ENCODE measurements at regions not wholly inside any gene's neighbourhood (a gene's known extent, or its start where the extent isn't known, plus 50 kb on each side); places are given as distances from the start of the nearest gene placed in this dataset.

- DNase-seq = no peak
- no peak overlapping the region for H2BK5ac ChIP-seq (ENCODE audit: low read depth, low read length, poor library complexity)
- no peak overlapping the region for H2AFZ ChIP-seq (ENCODE audit: insufficient read depth, low read length, poor library complexity)
- no peak overlapping the region for H4K91ac ChIP-seq (ENCODE audit: low read depth, low read length)
- no peak overlapping the region for H3K4me2 ChIP-seq (ENCODE audit: low read length)
- peaks cover 22 to 29% of the 10 kb centered on the region in 2 experiments for H3K4me1 ChIP-seq (ENCODE audit: control insufficient read depth in 1 of 2, insufficient read depth in 2 of 2, low read length in 2 of 2)
- no peak overlapping the region for H3K9ac ChIP-seq (ENCODE audit: low read length)
- no peaks in the 10 kb centered on the region for H3K27me3 ChIP-seq (ENCODE audit: insufficient read depth, low read length)
- H2BK120ac ChIP-seq (ENCODE audit: insufficient read depth, low read length, poor library complexity) = no peak overlapping the region
- peaks cover 7% of the 10 kb centered on the region for H3K79me1 ChIP-seq (ENCODE audit: low read length)
- no peak overlapping the region for H3K4ac ChIP-seq (ENCODE audit: low read depth, low read length)
- H3K9me3 ChIP-seq (ENCODE audit: insufficient read depth, low read depth, low read length) = peaks cover 5% of the 10 kb centered on the region
- H3K18ac ChIP-seq (ENCODE audit: low read length) = no peak overlapping the region
- no peak overlapping the region for H3K23ac ChIP-seq (ENCODE audit: low read length)
- no peaks in the 10 kb centered on the region for H3K36me3 ChIP-seq (ENCODE audit: control insufficient read depth in 1 of 2, insufficient read depth in 2 of 2, low read length in 2 of 2)
- WGBS (ENCODE audit: extremely low coverage, insufficient coverage, insufficient read length) = no CpG with 5 or more reads among the region's 11 CpGs
- H2AK5ac ChIP-seq (ENCODE audit: low read length) = no peak overlapping the region
- H3K4me3 ChIP-seq (ENCODE audit: low read depth, low read length) = no peak overlapping the region
- H3K27ac ChIP-seq (ENCODE audit: low read depth, low read length) = no peak overlapping the region
- no peak overlapping the region for H3K14ac ChIP-seq (ENCODE audit: low read length)
- H4K12ac ChIP-seq (ENCODE audit: low read depth, low read length) = no peak overlapping the region
- H2BK12ac ChIP-seq (ENCODE audit: low read length) = no peak overlapping the region
- H3K79me2 ChIP-seq (ENCODE audit: control insufficient read depth, insufficient read depth, low read length, poor library complexity) = no peaks in the 10 kb centered on the region
- H4K8ac ChIP-seq (ENCODE audit: low read depth, low read length) = no peak overlapping the region
Observed at GRCh38 chr1:22225858-22226589, 83.1 kb upstream of the WNT4 start.

- H4K12ac ChIP-seq (ENCODE audit: low read depth, low read length) = no peak overlapping the region
- H2BK120ac ChIP-seq (ENCODE audit: insufficient read depth, low read length, poor library complexity) = no peak overlapping the region
- WGBS (ENCODE audit: extremely low coverage, insufficient coverage, insufficient read length) = no CpG with 5 or more reads among the region's 8 CpGs
- H2AFZ ChIP-seq (ENCODE audit: insufficient read depth, low read length, poor library complexity) = no peak overlapping the region
- H2AK5ac ChIP-seq (ENCODE audit: low read length) = no peak overlapping the region
- no peak overlapping the region for H3K14ac ChIP-seq (ENCODE audit: low read length)
- H3K9me3 ChIP-seq (ENCODE audit: insufficient read depth, low read depth, low read length) = no peaks in the 10 kb centered on the region
- no peak overlapping the region for H3K23ac ChIP-seq (ENCODE audit: low read length)
- H3K18ac ChIP-seq (ENCODE audit: low read length) = no peak overlapping the region
- peaks cover 16 to 18% of the 10 kb centered on the region in 2 experiments for H3K4me1 ChIP-seq (ENCODE audit: control insufficient read depth in 1 of 2, insufficient read depth in 2 of 2, low read length in 2 of 2)
- no peak overlapping the region for H2BK12ac ChIP-seq (ENCODE audit: low read length)
- no peak overlapping the region for H3K4me2 ChIP-seq (ENCODE audit: low read length)
- H3K27ac ChIP-seq (ENCODE audit: low read depth, low read length) = no peak overlapping the region
- DNase-seq = no peak
- H3K9ac ChIP-seq (ENCODE audit: low read length) = no peak overlapping the region
- no peak overlapping the region for H4K91ac ChIP-seq (ENCODE audit: low read depth, low read length)
- no peaks in the 10 kb centered on the region for H3K36me3 ChIP-seq (ENCODE audit: control insufficient read depth in 1 of 2, insufficient read depth in 2 of 2, low read length in 2 of 2)
- no peak overlapping the region for H4K8ac ChIP-seq (ENCODE audit: low read depth, low read length)
- H2BK5ac ChIP-seq (ENCODE audit: low read depth, low read length, poor library complexity) = no peak overlapping the region
- H3K79me2 ChIP-seq (ENCODE audit: control insufficient read depth, insufficient read depth, low read length, poor library complexity) = no peaks in the 10 kb centered on the region
- peaks cover 5% of the 10 kb centered on the region for H3K79me1 ChIP-seq (ENCODE audit: low read length)
- H3K4ac ChIP-seq (ENCODE audit: low read depth, low read length) = no peak overlapping the region
- H3K4me3 ChIP-seq (ENCODE audit: low read depth, low read length) = no peak overlapping the region
- no peaks in the 10 kb centered on the region for H3K27me3 ChIP-seq (ENCODE audit: insufficient read depth, low read length)
Observed at GRCh38 chr1:22228074-22228473, 85.2 kb upstream of the WNT4 start.

- DNase-seq = peak; percentile 62 to 64
- Histone ChIP-seq H3K79me1 (ENCODE audit: low read length) (peaks cover 5% of the 10 kb centered on the region), H3K4ac (ENCODE audit: low read depth, low read length) (no peak overlapping the region), H3K14ac (ENCODE audit: low read length) (peak overlapping the region; percentile 6), H3K4me1 (ENCODE audit: control insufficient read depth in 1 of 2, insufficient read depth in 2 of 2, low read length in 2 of 2) (peaks cover 14 to 16% of the 10 kb centered on the region in 2 experiments), H3K9ac (ENCODE audit: low read length) (no peak overlapping the region), H3K9me3 (ENCODE audit: insufficient read depth, low read depth, low read length) (no peaks in the 10 kb centered on the region), H3K79me2 (ENCODE audit: control insufficient read depth, insufficient read depth, low read length, poor library complexity) (no peaks in the 10 kb centered on the region), H3K27ac (ENCODE audit: low read depth, low read length) (no peak overlapping the region), H3K18ac (ENCODE audit: low read length) (no peak overlapping the region), H2BK5ac (ENCODE audit: low read depth, low read length, poor library complexity) (no peak overlapping the region), H4K12ac (ENCODE audit: low read depth, low read length) (no peak overlapping the region), H2AK5ac (ENCODE audit: low read length) (no peak overlapping the region), H3K27me3 (ENCODE audit: insufficient read depth, low read length) (no peaks in the 10 kb centered on the region), H2AFZ (ENCODE audit: insufficient read depth, low read length, poor library complexity) (no peak overlapping the region), H3K23ac (ENCODE audit: low read length) (no peak overlapping the region), H4K91ac (ENCODE audit: low read depth, low read length) (peak overlapping the region; percentile 15), H3K4me3 (ENCODE audit: low read depth, low read length) (no peak overlapping the region), H4K8ac (ENCODE audit: low read depth, low read length) (no peak overlapping the region), H3K36me3 (ENCODE audit: control insufficient read depth in 1 of 2, insufficient read depth in 2 of 2, low read length in 2 of 2) (no peaks in the 10 kb centered on the region), H3K4me2 (ENCODE audit: low read length) (no peak overlapping the region), H2BK120ac (ENCODE audit: insufficient read depth, low read length, poor library complexity) (no peak overlapping the region), H2BK12ac (ENCODE audit: low read length) (no peak overlapping the region)
- no CpG with 5 or more reads among the region's 7 CpGs for WGBS (ENCODE audit: extremely low coverage, insufficient coverage, insufficient read length)
Observed at GRCh38 chr1:22228505-22228911, 85.6 kb upstream of the WNT4 start.

GRCh38 chr1:22229379-22229778 is 86.5 kb upstream of the WNT4 start:
- peak; percentile 89 to 96 for DNase-seq

More at GRCh38 chr1:22229379-22229778, 86.5 kb upstream of the WNT4 start:
- H2AFZ ChIP-seq (ENCODE audit: insufficient read depth, low read length, poor library complexity) = no peak overlapping the region
- no peak overlapping the region for H2AK5ac ChIP-seq (ENCODE audit: low read length)
- no peak overlapping the region for H2BK5ac ChIP-seq (ENCODE audit: low read depth, low read length, poor library complexity)
- no peak overlapping the region for H3K27ac ChIP-seq (ENCODE audit: low read depth, low read length)
- no peaks in the 10 kb centered on the region for H3K27me3 ChIP-seq (ENCODE audit: insufficient read depth, low read length)
- H3K4ac ChIP-seq (ENCODE audit: low read depth, low read length) = no peak overlapping the region
- H3K4me1 ChIP-seq (ENCODE audit: control insufficient read depth in 1 of 2, insufficient read depth in 2 of 2, low read length in 2 of 2) = peaks cover 15 to 16% of the 10 kb centered on the region in 2 experiments
- peaks cover 5% of the 10 kb centered on the region for H3K79me1 ChIP-seq (ENCODE audit: low read length)
- peak overlapping the region; percentile 1 for H3K4me2 ChIP-seq (ENCODE audit: low read length)
- no peak overlapping the region for H2BK120ac ChIP-seq (ENCODE audit: insufficient read depth, low read length, poor library complexity)
- no peak overlapping the region for H3K9ac ChIP-seq (ENCODE audit: low read length)
- WGBS (ENCODE audit: extremely low coverage, insufficient coverage, insufficient read length) = no CpG with 5 or more reads among the region's 2 CpGs
- H3K4me3 ChIP-seq (ENCODE audit: low read depth, low read length) = no peak overlapping the region
- no peak overlapping the region for H4K12ac ChIP-seq (ENCODE audit: low read depth, low read length)
- H3K14ac ChIP-seq (ENCODE audit: low read length) = no peak overlapping the region
- H4K91ac ChIP-seq (ENCODE audit: low read depth, low read length) = no peak overlapping the region
- no peak overlapping the region for H3K23ac ChIP-seq (ENCODE audit: low read length)
- H3K18ac ChIP-seq (ENCODE audit: low read length) = no peak overlapping the region
- H3K9me3 ChIP-seq (ENCODE audit: insufficient read depth, low read depth, low read length) = no peaks in the 10 kb centered on the region
- no peaks in the 10 kb centered on the region for H3K36me3 ChIP-seq (ENCODE audit: control insufficient read depth in 1 of 2, insufficient read depth in 2 of 2, low read length in 2 of 2)
- no peak overlapping the region for H2BK12ac ChIP-seq (ENCODE audit: low read length)
- no peaks in the 10 kb centered on the region for H3K79me2 ChIP-seq (ENCODE audit: control insufficient read depth, insufficient read depth, low read length, poor library complexity)
- H4K8ac ChIP-seq (ENCODE audit: low read depth, low read length) = no peak overlapping the region
